Liver (tissue), 3 donors: ENCODE measurements at regions not wholly inside any gene's neighbourhood (a gene's known extent, or its start where the extent isn't known, plus 50 kb on each side); places are given as distances from the start of the nearest gene placed in this dataset.

Experiments used
- EGR1 ChIP-seq, 2 donors: IDR thresholded peaks; 2 replicates each; pipeline ENCODE4 v1.6.1; 2016 to 2018; ENCODE audit warnings: antibody characterized with exemption in 2 of 2, low read depth in 2 of 2
- JUND ChIP-seq, 2 donors: IDR thresholded peaks; 2 replicates each; pipeline ENCODE4 v1.6.1; 2016; ENCODE audit warnings: antibody characterized with exemption in 2 of 2
- REST ChIP-seq: IDR thresholded peaks from 2 replicates; pipeline ENCODE4 v1.6.1; 2016; ENCODE audit warnings: antibody characterized with exemption, mild to moderate bottlenecking
- TF ChIP-seq, protein P1 (sequence below): fragments of 150-350 bp; IDR thresholded peaks from 2 replicates; pipeline ENCODE4 v1.5.1; 2017; ENCODE audit warnings: improper control_type of control experiment, low read depth, low read length; ENCODE audit not compliant: missing input control
- TF ChIP-seq, protein P2 (sequence below): IDR thresholded peaks from 2 replicates; pipeline ENCODE4 v1.6.1; 2016; ENCODE audit warnings: antibody characterized with exemption
- TF ChIP-seq, protein P3 (sequence below): IDR thresholded peaks from 2 replicates; pipeline ENCODE4 v1.6.1; 2016; ENCODE audit warnings: antibody characterized with exemption
- donor health status: healthy.
- donor health status: healthy.

- TF ChIP-seq REST (no peak), EGR1 (IDR thresholded peaks at IDR 0.05; ENCODE audit: low read depth in 2 of 2) (no peak), JUND (IDR thresholded peaks at IDR 0.05) (no peak)
- TF ChIP-seq, protein P1, sequence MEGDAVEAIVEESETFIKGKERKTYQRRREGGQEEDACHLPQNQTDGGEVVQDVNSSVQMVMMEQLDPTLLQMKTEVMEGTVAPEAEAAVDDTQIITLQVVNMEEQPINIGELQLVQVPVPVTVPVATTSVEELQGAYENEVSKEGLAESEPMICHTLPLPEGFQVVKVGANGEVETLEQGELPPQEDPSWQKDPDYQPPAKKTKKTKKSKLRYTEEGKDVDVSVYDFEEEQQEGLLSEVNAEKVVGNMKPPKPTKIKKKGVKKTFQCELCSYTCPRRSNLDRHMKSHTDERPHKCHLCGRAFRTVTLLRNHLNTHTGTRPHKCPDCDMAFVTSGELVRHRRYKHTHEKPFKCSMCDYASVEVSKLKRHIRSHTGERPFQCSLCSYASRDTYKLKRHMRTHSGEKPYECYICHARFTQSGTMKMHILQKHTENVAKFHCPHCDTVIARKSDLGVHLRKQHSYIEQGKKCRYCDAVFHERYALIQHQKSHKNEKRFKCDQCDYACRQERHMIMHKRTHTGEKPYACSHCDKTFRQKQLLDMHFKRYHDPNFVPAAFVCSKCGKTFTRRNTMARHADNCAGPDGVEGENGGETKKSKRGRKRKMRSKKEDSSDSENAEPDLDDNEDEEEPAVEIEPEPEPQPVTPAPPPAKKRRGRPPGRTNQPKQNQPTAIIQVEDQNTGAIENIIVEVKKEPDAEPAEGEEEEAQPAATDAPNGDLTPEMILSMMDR, result no peak
- TF ChIP-seq, protein P2, sequence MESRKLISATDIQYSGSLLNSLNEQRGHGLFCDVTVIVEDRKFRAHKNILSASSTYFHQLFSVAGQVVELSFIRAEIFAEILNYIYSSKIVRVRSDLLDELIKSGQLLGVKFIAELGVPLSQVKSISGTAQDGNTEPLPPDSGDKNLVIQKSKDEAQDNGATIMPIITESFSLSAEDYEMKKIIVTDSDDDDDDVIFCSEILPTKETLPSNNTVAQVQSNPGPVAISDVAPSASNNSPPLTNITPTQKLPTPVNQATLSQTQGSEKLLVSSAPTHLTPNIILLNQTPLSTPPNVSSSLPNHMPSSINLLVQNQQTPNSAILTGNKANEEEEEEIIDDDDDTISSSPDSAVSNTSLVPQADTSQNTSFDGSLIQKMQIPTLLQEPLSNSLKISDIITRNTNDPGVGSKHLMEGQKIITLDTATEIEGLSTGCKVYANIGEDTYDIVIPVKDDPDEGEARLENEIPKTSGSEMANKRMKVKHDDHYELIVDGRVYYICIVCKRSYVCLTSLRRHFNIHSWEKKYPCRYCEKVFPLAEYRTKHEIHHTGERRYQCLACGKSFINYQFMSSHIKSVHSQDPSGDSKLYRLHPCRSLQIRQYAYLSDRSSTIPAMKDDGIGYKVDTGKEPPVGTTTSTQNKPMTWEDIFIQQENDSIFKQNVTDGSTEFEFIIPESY, result no peak
- TF ChIP-seq, protein P3, sequence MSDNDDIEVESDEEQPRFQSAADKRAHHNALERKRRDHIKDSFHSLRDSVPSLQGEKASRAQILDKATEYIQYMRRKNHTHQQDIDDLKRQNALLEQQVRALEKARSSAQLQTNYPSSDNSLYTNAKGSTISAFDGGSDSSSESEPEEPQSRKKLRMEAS, result no peak
These were observed 140.8 kb downstream of the ALDH8A1 start for GRCh38 chr6:134809130-134809529.
